OCI-LY1 (cell line): ENCODE measurements at regions not wholly inside any gene's neighbourhood (a gene's known extent, or its start where the extent isn't known, plus 50 kb on each side); places are given as distances from the start of the nearest gene placed in this dataset.

Experiments used
- CTCF ChIP-seq: fragments of 200-600 bp; sonication (generic), shearing (Covaris generic); IDR thresholded peaks from 2 replicates; pipeline ENCODE4 v1.5.1; 2017; ENCODE audit warnings: mild to moderate bottlenecking, antibody characterized with exemption, low read length, moderate library complexity, mixed read lengths
- EZH2 ChIP-seq: fragments of 200-600 bp; sonication (generic), shearing (Covaris generic); IDR thresholded peaks from 2 replicates; pipeline ENCODE4 v1.8.0; 2017; ENCODE audit warnings: borderline replicate concordance, mixed run types, mild to moderate bottlenecking, antibody characterized with exemption, low read length, moderate library complexity, mixed read lengths

- TF ChIP-seq EZH2 (no peak), CTCF (no peak)
Measured at GRCh38 chr17:77730376-77730775, 228.1 kb upstream of the TNRC6C start.
